ENCODE measurements at regions not wholly inside any gene's neighbourhood (a gene's known extent, or its start where the extent isn't known, plus 50 kb on each side); places are given as distances from the start of the nearest gene placed in this dataset.

- Histone ChIP-seq H3K9me3 (no peaks in the 10 kb centered on the region), H3K27ac (replicated peaks in 1 of 4) (no peak overlapping the region), H3K27me3 (no peaks in the 10 kb centered on the region), H3K4me1 (no peaks in the 10 kb centered on the region), H3K36me3 (no peaks in the 10 kb centered on the region), H3K4me3 (no peak overlapping the region)
- no peak for DNase-seq (ENCODE audit: extremely low spot score)
- WGBS = 81% methylated on average over 5 of the region's 5 CpGs
- TF ChIP-seq POLR2AphosphoS5 (IDR thresholded peaks at IDR 0.05) = no peak
- no peak for TF ChIP-seq CTCF (IDR thresholded peaks at IDR 0.05)
- TF ChIP-seq EP300 (IDR thresholded peaks at IDR 0.05) = no peak
- TF ChIP-seq POLR2A (IDR thresholded peaks at IDR 0.05; ENCODE audit: low read depth) = no peak
- intact Hi-C loops (cut with DNase I) = no loop called here
Observed at GRCh38 chr11:131145791-131146190, 224.6 kb upstream of the NTM start.

- Histone ChIP-seq H3K4me3 (no peak overlapping the region), H3K9me3 (no peaks in the 10 kb centered on the region), H3K27me3 (no peaks in the 10 kb centered on the region), H3K36me3 (no peaks in the 10 kb centered on the region), H3K27ac (replicated peaks in 1 of 4) (no peak overlapping the region), H3K4me1 (no peaks in the 10 kb centered on the region)
- 63% methylated on average over 5 of the region's 5 CpGs for WGBS
- no peak for TF ChIP-seq POLR2AphosphoS5 (IDR thresholded peaks at IDR 0.05)
- TF ChIP-seq CTCF (IDR thresholded peaks at IDR 0.05) = no peak
- TF ChIP-seq EP300 (IDR thresholded peaks at IDR 0.05) = no peak
- TF ChIP-seq POLR2A (IDR thresholded peaks at IDR 0.05; ENCODE audit: low read depth) = no peak
- DNase-seq (ENCODE audit: extremely low spot score) = no peak
- intact Hi-C loops (cut with DNase I) = no loop called here
Observed at GRCh38 chr11:131146827-131147490, 223.5 kb upstream of the NTM start.

GRCh38 chr11:131154351-131154750 lies 216.1 kb upstream of the NTM start:
- Histone ChIP-seq H3K4me3 (no peak overlapping the region), H3K4me1 (no peaks in the 10 kb centered on the region), H3K36me3 (no peaks in the 10 kb centered on the region), H3K27ac (replicated peaks in 1 of 4) (no peak overlapping the region), H3K9me3 (no peaks in the 10 kb centered on the region), H3K27me3 (no peaks in the 10 kb centered on the region)
- DNase-seq (ENCODE audit: extremely low spot score) = no peak
- TF ChIP-seq POLR2AphosphoS5 (IDR thresholded peaks at IDR 0.05) (no peak), EP300 (IDR thresholded peaks at IDR 0.05) (no peak), POLR2A (IDR thresholded peaks at IDR 0.05; ENCODE audit: low read depth) (no peak), CTCF (IDR thresholded peaks at IDR 0.05) (no peak)
- WGBS = 60% methylated on average over 7 of the region's 7 CpGs
- intact Hi-C loops (cut with DNase I) = no loop called here

- intact Hi-C loops (cut with DNase I) = no loop called here
- Histone ChIP-seq H3K36me3 (no peaks in the 10 kb centered on the region), H3K4me3 (no peak overlapping the region), H3K27me3 (no peaks in the 10 kb centered on the region), H3K9me3 (no peaks in the 10 kb centered on the region), H3K4me1 (no peaks in the 10 kb centered on the region), H3K27ac (replicated peaks in 1 of 4) (no peak overlapping the region)
- 92% methylated on average over 2 of the region's 2 CpGs for WGBS
- DNase-seq (ENCODE audit: extremely low spot score) = no peak
- TF ChIP-seq POLR2A (IDR thresholded peaks at IDR 0.05; ENCODE audit: low read depth) (no peak), POLR2AphosphoS5 (IDR thresholded peaks at IDR 0.05) (no peak), EP300 (IDR thresholded peaks at IDR 0.05) (no peak), CTCF (IDR thresholded peaks at IDR 0.05) (no peak)
Observed at GRCh38 chr11:131157678-131158077, 212.7 kb upstream of the NTM start.

GRCh38 chr11:131160846-131161245 lies 209.6 kb upstream of the NTM start:
- Histone ChIP-seq H3K4me3 (no peak overlapping the region), H3K9me3 (no peaks in the 10 kb centered on the region), H3K27ac (replicated peaks in 1 of 4) (no peak overlapping the region), H3K4me1 (no peaks in the 10 kb centered on the region), H3K36me3 (no peaks in the 10 kb centered on the region), H3K27me3 (no peaks in the 10 kb centered on the region)
- intact Hi-C loops (cut with DNase I) = no loop called here
- 79% methylated on average over 7 of the region's 7 CpGs for WGBS
- DNase-seq (ENCODE audit: extremely low spot score) = no peak
- no peak for TF ChIP-seq POLR2AphosphoS5 (IDR thresholded peaks at IDR 0.05)
- TF ChIP-seq CTCF (IDR thresholded peaks at IDR 0.05) = no peak
- TF ChIP-seq EP300 (IDR thresholded peaks at IDR 0.05) = no peak
